ENCODE measurements at regions not wholly inside any gene's neighbourhood (a gene's known extent, or its start where the extent isn't known, plus 50 kb on each side); places are given as distances from the start of the nearest gene placed in this dataset.

DNA sequence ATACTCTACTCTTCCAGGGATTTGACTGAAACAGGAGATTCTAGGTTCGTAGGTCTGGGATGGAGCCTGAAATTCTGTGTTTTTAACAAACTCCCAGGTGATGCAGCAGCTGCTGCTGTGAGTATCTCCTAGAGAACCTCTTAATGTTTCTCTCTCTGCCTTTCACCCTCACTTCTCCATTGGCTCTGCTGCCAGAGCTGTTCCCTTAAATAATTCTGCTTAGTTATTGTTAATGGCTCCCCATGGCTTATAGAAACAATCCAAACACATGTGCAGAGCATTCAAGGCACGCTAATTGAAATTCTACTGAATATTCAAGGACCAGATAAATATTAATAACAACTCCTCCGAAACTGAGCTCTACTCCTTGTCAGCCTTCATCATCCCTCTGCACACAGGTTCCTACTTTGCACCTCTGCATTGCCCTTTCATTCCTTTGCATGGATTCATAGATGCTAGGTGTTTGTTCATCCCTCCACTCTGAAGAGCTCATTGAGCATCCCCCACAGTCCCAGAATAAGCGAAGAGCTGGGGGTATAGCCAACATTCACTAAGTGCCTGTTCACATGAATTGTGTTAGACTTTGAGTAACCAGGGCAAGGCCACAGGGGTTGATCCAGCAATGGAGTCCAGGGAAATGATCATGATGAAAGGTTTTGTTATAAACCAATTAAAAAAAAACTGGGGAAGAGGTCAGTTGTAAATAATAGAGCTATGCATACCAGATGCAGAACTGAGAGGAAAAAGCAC lies 488.4 kb upstream of the JAG1 start:
- no peaks in the 10 kb centered on the region for H3K36me3 ChIP-seq (ENCODE audit: control insufficient read depth, insufficient read depth, low read length)
- no peaks in the 10 kb centered on the region for H3K27me3 ChIP-seq (ENCODE audit: control insufficient read depth, insufficient read depth, low read length)
- no peak overlapping the region for H3K4me3 ChIP-seq (ENCODE audit: low read depth, low read length)
- H3K9ac ChIP-seq (ENCODE audit: low read depth, low read length), result no peak overlapping the region
- no peaks in the 10 kb centered on the region for H3K9me3 ChIP-seq (ENCODE audit: control insufficient read depth, insufficient read depth, low read length)
- no peaks in the 10 kb centered on the region for H3K4me1 ChIP-seq (ENCODE audit: control insufficient read depth, insufficient read depth, low read length)

DNA sequence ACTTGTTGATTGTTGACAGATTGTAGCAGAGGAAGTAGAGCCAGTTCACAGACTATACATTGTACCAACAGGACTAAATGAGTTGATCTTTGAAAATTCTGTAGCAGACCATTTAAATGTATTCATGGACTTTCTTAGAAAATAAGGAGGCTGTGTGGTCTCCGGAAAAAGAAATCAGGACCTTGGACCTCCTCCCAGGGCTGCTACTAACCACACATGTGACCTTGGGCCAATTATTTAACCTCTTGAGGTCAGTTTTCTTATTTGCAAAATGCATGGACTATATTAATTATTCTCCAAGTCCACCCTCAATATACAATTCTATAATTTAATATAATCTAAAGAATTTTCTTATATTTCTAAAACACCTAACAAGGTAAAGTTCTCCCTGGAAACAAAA lies 492.0 kb upstream of the JAG1 start:
- H3K9me3 ChIP-seq (ENCODE audit: control insufficient read depth, insufficient read depth, low read length), result no peaks in the 10 kb centered on the region
- H3K36me3 ChIP-seq (ENCODE audit: control insufficient read depth, insufficient read depth, low read length), result no peaks in the 10 kb centered on the region
- H3K9ac ChIP-seq (ENCODE audit: low read depth, low read length), result no peak overlapping the region
- no peaks in the 10 kb centered on the region for H3K27me3 ChIP-seq (ENCODE audit: control insufficient read depth, insufficient read depth, low read length)
- no peaks in the 10 kb centered on the region for H3K4me1 ChIP-seq (ENCODE audit: control insufficient read depth, insufficient read depth, low read length)
- no peak overlapping the region for H3K4me3 ChIP-seq (ENCODE audit: low read depth, low read length)

- H3K27me3 ChIP-seq (ENCODE audit: control insufficient read depth, insufficient read depth, low read length), result no peaks in the 10 kb centered on the region
- H3K9ac ChIP-seq (ENCODE audit: low read depth, low read length), result no peak overlapping the region
- no peak overlapping the region for H3K4me3 ChIP-seq (ENCODE audit: low read depth, low read length)
- H3K36me3 ChIP-seq (ENCODE audit: control insufficient read depth, insufficient read depth, low read length), result no peaks in the 10 kb centered on the region
- no peaks in the 10 kb centered on the region for H3K9me3 ChIP-seq (ENCODE audit: control insufficient read depth, insufficient read depth, low read length)
- no peaks in the 10 kb centered on the region for H3K4me1 ChIP-seq (ENCODE audit: control insufficient read depth, insufficient read depth, low read length)
These were observed 492.9 kb upstream of the JAG1 start for GRCh38 chr20:11166712-11167111.

- H3K4me3 ChIP-seq (ENCODE audit: low read depth, low read length), result no peak overlapping the region
- no peaks in the 10 kb centered on the region for H3K36me3 ChIP-seq (ENCODE audit: control insufficient read depth, insufficient read depth, low read length)
- no peaks in the 10 kb centered on the region for H3K27me3 ChIP-seq (ENCODE audit: control insufficient read depth, insufficient read depth, low read length)
These were observed 494.2 kb upstream of the JAG1 start for GRCh38 chr20:11168026-11168425.

GRCh38 chr20:11170025-11170424 lies 496.2 kb upstream of the JAG1 start:
- no peaks in the 10 kb centered on the region for H3K4me1 ChIP-seq (ENCODE audit: control insufficient read depth, insufficient read depth, low read length)
- no peak overlapping the region for H3K4me3 ChIP-seq (ENCODE audit: low read depth, low read length)

More at GRCh38 chr20:11168026-11168425, 494.2 kb upstream of the JAG1 start:
- H3K9me3 ChIP-seq (ENCODE audit: control insufficient read depth, insufficient read depth, low read length), result no peaks in the 10 kb centered on the region
- H3K4me1 ChIP-seq (ENCODE audit: control insufficient read depth, insufficient read depth, low read length), result no peaks in the 10 kb centered on the region
- H3K9ac ChIP-seq (ENCODE audit: low read depth, low read length), result no peak overlapping the region

GRCh38 chr20:11170565-11170964 lies 496.8 kb upstream of the JAG1 start:
- Histone ChIP-seq H3K4me3 (ENCODE audit: low read depth, low read length) (no peak overlapping the region), H3K9me3 (ENCODE audit: control insufficient read depth, insufficient read depth, low read length) (no peaks in the 10 kb centered on the region), H3K4me1 (ENCODE audit: control insufficient read depth, insufficient read depth, low read length) (no peaks in the 10 kb centered on the region), H3K9ac (ENCODE audit: low read depth, low read length) (no peak overlapping the region), H3K36me3 (ENCODE audit: control insufficient read depth, insufficient read depth, low read length) (no peaks in the 10 kb centered on the region), H3K27me3 (ENCODE audit: control insufficient read depth, insufficient read depth, low read length) (no peaks in the 10 kb centered on the region)

More at GRCh38 chr20:11170025-11170424, 496.2 kb upstream of the JAG1 start:
- Histone ChIP-seq H3K9me3 (ENCODE audit: control insufficient read depth, insufficient read depth, low read length) (no peaks in the 10 kb centered on the region), H3K36me3 (ENCODE audit: control insufficient read depth, insufficient read depth, low read length) (no peaks in the 10 kb centered on the region), H3K9ac (ENCODE audit: low read depth, low read length) (no peak overlapping the region), H3K27me3 (ENCODE audit: control insufficient read depth, insufficient read depth, low read length) (no peaks in the 10 kb centered on the region)

GRCh38 chr20:11172881-11173280 lies 499.1 kb upstream of the JAG1 start:
- Histone ChIP-seq H3K27me3 (ENCODE audit: control insufficient read depth, insufficient read depth, low read length) (no peaks in the 10 kb centered on the region), H3K9ac (ENCODE audit: low read depth, low read length) (no peak overlapping the region), H3K9me3 (ENCODE audit: control insufficient read depth, insufficient read depth, low read length) (no peaks in the 10 kb centered on the region), H3K36me3 (ENCODE audit: control insufficient read depth, insufficient read depth, low read length) (no peaks in the 10 kb centered on the region), H3K4me3 (ENCODE audit: low read depth, low read length) (no peak overlapping the region), H3K4me1 (ENCODE audit: control insufficient read depth, insufficient read depth, low read length) (no peaks in the 10 kb centered on the region)

DNA sequence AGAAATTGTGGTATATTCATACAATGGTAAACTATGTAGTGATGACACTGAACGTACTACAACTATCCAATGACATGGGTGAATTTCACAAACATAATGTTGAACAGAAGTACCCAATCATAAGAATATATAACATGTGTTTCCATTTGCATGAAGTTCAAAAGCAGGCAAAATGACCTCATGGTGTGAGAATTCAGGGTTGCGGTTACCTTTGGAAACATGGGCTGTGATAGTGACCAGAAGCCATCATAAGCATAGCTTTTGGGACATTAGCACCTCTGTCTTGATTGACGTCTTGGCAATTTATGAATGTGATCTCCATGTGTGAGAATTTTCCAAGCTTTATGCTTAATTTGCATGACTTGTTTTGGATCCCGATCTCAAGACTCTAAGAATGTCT lies 500.1 kb upstream of the JAG1 start:
- no peak overlapping the region for H3K4me3 ChIP-seq (ENCODE audit: low read depth, low read length)
- H3K36me3 ChIP-seq (ENCODE audit: control insufficient read depth, insufficient read depth, low read length), result no peaks in the 10 kb centered on the region
- H3K9me3 ChIP-seq (ENCODE audit: control insufficient read depth, insufficient read depth, low read length), result no peaks in the 10 kb centered on the region
- no peaks in the 10 kb centered on the region for H3K4me1 ChIP-seq (ENCODE audit: control insufficient read depth, insufficient read depth, low read length)
- H3K9ac ChIP-seq (ENCODE audit: low read depth, low read length), result no peak overlapping the region
- no peaks in the 10 kb centered on the region for H3K27me3 ChIP-seq (ENCODE audit: control insufficient read depth, insufficient read depth, low read length)

DNA sequence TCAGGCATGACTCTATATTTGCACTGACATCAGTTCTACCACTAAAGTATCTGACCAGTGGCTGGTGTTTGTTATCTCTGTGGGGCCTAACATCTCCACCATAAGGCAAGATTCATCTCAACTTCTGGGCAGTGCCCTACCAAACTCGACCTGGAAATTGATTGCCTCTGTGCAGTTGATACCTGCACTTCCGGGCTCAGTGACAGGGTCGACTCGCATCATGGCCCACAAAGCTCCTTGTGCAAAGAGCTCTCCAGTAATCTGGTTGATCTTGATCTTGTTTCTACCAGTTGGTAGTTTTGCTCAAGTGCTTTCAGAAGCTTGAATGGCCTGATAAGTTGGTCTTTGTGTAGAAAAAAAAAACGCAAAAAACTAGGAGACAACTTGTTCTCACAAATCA lies 501.1 kb upstream of the JAG1 start:
- Histone ChIP-seq H3K9ac (ENCODE audit: low read depth, low read length) (no peak overlapping the region), H3K4me1 (ENCODE audit: control insufficient read depth, insufficient read depth, low read length) (no peaks in the 10 kb centered on the region), H3K27me3 (ENCODE audit: control insufficient read depth, insufficient read depth, low read length) (no peaks in the 10 kb centered on the region), H3K9me3 (ENCODE audit: control insufficient read depth, insufficient read depth, low read length) (no peaks in the 10 kb centered on the region), H3K4me3 (ENCODE audit: low read depth, low read length) (no peak overlapping the region), H3K36me3 (ENCODE audit: control insufficient read depth, insufficient read depth, low read length) (no peaks in the 10 kb centered on the region)

- H3K27me3 ChIP-seq (ENCODE audit: control insufficient read depth, insufficient read depth, low read length), result no peaks in the 10 kb centered on the region
- H3K9ac ChIP-seq (ENCODE audit: low read depth, low read length), result no peak overlapping the region
- no peaks in the 10 kb centered on the region for H3K36me3 ChIP-seq (ENCODE audit: control insufficient read depth, insufficient read depth, low read length)
- H3K4me3 ChIP-seq (ENCODE audit: low read depth, low read length), result no peak overlapping the region
- H3K9me3 ChIP-seq (ENCODE audit: control insufficient read depth, insufficient read depth, low read length), result no peaks in the 10 kb centered on the region
- H3K4me1 ChIP-seq (ENCODE audit: control insufficient read depth, insufficient read depth, low read length), result no peaks in the 10 kb centered on the region
These were observed 502.6 kb upstream of the JAG1 start for GRCh38 chr20:11176431-11176830.

DNA sequence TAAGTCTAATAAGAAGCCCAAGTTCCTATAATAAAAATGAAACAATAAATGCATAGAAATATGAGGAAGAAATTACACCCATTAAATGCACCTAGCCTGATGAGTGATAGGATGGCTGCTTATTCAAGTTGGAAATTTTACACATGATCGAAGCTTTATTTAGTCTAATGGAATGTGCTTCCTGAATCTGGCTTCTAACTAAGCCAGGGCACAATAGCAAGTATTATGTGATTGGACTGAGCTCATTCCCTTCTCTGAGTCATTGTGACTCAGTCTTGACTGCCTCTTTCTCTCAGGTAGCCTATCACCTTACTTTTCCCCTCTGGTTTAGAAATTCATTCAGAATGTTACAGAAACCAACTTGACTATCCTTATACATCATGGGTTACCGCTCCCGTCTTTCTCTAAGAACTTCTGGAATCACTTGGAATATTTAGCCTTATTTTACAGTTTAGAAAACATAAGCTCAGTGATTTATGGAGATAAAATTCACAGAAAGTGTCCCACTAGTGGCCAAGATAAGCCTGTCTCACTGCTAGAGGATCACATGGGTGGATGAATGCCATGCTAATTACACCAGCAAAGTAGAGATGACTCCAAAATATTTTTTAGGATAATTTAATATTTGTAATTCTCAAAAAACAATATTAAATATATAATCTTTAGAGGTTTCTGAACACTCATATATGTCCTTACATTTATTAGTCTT lies 505.3 kb upstream of the JAG1 start:
- Histone ChIP-seq H3K9ac (ENCODE audit: low read depth, low read length) (no peak overlapping the region), H3K4me1 (ENCODE audit: control insufficient read depth, insufficient read depth, low read length) (no peaks in the 10 kb centered on the region), H3K9me3 (ENCODE audit: control insufficient read depth, insufficient read depth, low read length) (no peaks in the 10 kb centered on the region), H3K4me3 (ENCODE audit: low read depth, low read length) (no peak overlapping the region), H3K36me3 (ENCODE audit: control insufficient read depth, insufficient read depth, low read length) (no peaks in the 10 kb centered on the region), H3K27me3 (ENCODE audit: control insufficient read depth, insufficient read depth, low read length) (no peaks in the 10 kb centered on the region)

- H3K9ac ChIP-seq (ENCODE audit: low read depth, low read length), result no peak overlapping the region
- H3K4me1 ChIP-seq (ENCODE audit: control insufficient read depth, insufficient read depth, low read length), result no peaks in the 10 kb centered on the region
- no peak overlapping the region for H3K4me3 ChIP-seq (ENCODE audit: low read depth, low read length)
- no peaks in the 10 kb centered on the region for H3K36me3 ChIP-seq (ENCODE audit: control insufficient read depth, insufficient read depth, low read length)
- H3K27me3 ChIP-seq (ENCODE audit: control insufficient read depth, insufficient read depth, low read length), result no peaks in the 10 kb centered on the region
- no peaks in the 10 kb centered on the region for H3K9me3 ChIP-seq (ENCODE audit: control insufficient read depth, insufficient read depth, low read length)
These were observed 506.4 kb upstream of the JAG1 start for GRCh38 chr20:11180186-11180585.
